ENCODE measurements at regions not wholly inside any gene's neighbourhood (a gene's known extent, or its start where the extent isn't known, plus 50 kb on each side); places are given as distances from the start of the nearest gene placed in this dataset.

DNA sequence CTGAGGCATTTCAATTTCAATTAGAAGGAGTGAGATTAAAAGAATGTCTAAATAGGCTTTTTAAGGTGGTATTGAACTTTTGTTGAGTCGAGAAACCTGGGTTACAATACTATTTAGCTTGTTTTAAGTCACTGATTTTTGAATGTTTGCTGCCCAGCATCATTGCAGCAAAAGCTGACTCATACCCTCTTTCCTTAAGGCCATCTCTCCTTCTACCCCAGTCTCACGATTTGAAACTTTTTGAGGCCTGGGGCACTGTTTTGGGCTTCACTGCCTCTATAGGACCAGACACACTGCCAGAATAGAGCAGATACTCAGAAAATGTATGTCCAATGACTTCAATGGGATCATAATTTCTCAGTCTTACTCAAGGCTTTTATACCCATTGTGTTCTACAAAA, 319.6 kb upstream of the TGFBR2 start:
- TF ChIP-seq CTCF (IDR thresholded peaks at IDR 0.05) (no peak), POLR2A (IDR thresholded peaks at IDR 0.05) (no peak)
